Inflammatory macrophage treated with lipopolysaccharide for 4 hours (primary cell): ENCODE measurements at regions not wholly inside any gene's neighbourhood (a gene's known extent, or its start where the extent isn't known, plus 50 kb on each side); places are given as distances from the start of the nearest gene placed in this dataset.
"Not testable (repeated sequence)": the region's sequence is repeated elsewhere in the genome, so short reads cannot be mapped to it uniquely, and the experiment has no call there.

Experiments
- DNase-seq: peaks from one replicate; pipeline ENCODE4 v3.0.0-alpha.2; 2020

DNA sequence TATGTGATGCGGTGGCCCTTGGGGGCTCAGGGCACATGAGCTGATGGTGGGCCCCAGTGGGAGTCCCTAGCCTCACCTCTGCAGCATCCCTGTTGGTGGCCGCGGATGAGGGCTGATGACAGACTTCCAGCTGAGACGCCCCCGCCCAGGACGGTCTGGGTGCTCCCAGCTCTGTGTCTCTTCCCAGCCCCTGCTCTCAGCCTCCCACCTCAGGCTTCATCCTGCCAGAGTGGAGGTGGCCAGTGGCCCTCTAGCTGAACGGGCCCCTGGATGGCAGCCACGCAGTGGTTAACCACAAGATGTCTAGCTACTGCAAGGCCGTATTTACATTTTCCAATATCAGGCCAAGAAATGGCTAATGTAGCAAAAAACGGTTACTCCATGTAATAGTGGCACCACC is 205.3 kb upstream of the LINGO1 start:
- no peak for DNase-seq

GRCh38 chr15:77837649-77838025 is 204.9 kb upstream of the LINGO1 start:
- no peak for DNase-seq

- DNase-seq: no peak
These were observed 204.4 kb upstream of the LINGO1 start for GRCh38 chr15:77836906-77837648.

GRCh38 chr15:77836121-77836692 is 203.5 kb upstream of the LINGO1 start:
- no peak for DNase-seq

DNA sequence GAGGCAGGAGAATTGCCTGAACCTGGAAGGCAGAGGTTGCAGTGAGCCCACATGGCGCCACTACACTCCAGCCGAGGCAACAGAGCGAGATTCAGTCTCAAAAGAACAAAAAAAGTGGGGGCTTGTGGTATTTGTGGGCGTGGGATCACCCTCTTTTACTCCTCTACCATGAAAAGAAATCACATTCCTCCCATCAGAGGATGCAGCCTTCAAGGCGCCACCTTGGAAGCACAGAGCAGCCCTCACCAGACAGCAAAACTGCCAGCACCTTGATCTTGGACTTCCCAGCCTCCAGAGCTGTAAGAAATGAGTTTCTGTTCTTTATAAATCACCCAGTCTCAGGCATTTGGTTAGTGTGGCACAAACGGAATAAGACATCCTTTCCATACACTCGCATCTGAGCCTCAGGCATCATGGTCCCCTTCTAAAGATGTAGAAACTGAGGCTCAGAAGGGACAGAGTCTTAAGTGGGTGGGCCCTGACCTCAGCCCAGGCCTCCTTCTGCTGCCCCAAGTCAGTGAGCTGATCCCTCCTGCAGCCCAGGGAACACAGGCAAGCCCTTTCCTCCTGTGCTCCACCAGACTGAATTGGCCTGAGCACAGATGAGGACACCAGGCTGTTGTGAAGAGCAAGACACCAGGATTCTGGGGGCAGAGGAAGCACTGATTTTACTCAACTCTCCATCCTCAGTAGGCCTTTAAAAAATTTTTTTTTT is 201.7 kb upstream of the LINGO1 start:
- no peak for DNase-seq

GRCh38 chr15:77832874-77833273 is 200.2 kb upstream of the LINGO1 start:
- no peak for DNase-seq

GRCh38 chr15:77831986-77832385 is 199.3 kb upstream of the LINGO1 start:
- no peak for DNase-seq

GRCh38 chr15:77830051-77830468 is 197.3 kb upstream of the LINGO1 start:
- no peak for DNase-seq

GRCh38 chr15:77829331-77829730 is 196.6 kb upstream of the LINGO1 start:
- DNase-seq: not testable (repeated sequence)

DNA sequence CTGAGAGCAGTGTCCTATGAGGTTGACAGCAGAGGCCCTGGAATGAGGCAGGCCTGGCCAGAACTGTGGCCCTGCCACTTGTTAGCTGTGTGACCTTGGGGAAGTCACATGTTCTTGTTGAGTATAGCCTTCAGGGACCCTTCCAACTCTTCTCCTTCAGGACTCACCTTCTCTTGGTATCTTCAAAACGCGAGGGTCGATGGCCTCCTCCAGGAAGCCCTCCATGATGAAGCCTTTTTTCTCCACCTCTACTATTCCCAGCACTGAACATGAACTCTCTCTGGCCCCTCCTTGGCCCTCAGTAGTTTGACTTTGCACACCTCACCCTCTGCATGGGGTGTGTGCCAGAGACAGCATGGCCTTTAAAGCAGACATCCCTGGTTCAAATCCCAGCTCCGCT is 195.1 kb upstream of the LINGO1 start:
- no peak for DNase-seq

GRCh38 chr15:77826006-77826695 is 193.4 kb upstream of the LINGO1 start:
- DNase-seq: no peak

- DNase-seq: no peak
These were observed 192.8 kb upstream of the LINGO1 start for GRCh38 chr15:77825546-77825945.

DNA sequence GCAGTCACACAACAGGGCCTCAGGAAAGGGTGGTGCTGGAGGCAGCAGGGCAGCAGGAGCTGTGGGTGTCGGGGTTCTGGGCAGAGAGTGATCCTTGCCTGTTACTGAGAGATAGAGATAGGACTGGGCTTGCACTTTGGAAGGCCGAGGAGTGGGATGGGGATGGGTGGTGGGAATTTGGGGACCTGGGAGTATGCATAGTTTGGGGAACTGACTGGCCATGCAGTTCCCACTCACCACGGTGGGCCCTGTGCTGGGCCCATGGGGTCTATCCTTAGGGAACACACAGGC is 192.5 kb upstream of the LINGO1 start:
- no peak for DNase-seq

DNA sequence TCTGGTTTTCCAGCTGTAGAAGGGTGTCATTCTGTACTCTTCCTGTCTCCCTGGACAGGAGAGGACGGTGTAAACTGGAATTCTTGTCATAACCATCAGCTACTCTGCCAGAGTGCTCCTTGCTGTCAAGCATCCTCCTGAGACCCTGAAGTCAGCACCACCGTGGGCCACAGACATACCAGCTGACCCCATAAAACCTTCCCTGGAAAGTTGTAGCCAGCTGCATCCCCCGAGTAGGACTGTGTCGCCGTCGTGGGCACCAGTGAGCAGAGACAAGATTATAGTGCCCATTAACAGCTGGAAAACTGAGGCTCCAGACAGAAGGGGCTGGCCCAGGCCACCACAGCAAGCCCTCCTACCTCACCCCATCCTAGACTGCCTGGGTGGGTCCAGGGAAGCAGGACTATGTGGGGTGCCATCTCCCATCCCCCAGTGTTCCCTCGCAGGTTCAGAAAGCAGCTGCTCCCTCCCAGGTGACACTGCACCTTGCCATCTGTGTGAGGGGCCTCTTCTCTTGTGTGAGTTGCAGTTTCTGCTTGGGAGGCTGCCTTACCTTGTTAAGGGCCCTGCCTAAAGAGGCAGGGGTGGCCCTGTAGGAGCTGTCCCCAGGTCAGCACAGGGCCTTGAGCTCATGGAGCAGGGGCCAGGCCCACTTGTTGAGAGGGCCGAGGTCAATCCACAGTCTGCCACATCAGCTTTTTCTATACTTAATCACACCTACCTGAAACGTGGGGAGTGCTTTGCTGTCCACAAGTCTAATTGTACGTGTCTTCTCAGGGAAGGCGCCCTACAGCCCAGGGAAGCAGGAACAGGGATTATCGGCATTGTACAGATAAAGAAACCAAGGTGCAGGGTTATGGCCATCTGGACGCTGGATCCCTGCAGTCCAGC is 191.9 kb upstream of the LINGO1 start:
- no peak for DNase-seq

DNA sequence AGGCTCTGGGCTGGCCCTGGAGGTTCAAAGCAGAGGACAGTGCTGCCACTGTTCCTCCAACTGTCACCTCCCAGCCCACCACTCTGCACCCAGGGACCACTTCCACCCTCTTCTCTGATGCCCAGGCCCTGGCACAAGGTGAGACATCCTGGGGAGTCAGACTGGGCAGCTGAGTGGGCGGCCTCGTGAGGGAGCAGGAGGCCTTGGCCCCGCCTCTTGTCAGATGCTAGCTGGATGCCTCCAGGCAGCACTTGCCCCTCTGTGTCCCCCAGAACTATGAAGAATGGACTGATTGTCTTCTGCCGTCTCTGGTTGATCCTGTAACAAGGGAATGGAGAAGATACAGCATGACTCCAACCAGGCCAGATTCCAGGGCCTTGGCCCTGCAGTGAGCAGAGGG is 191.0 kb upstream of the LINGO1 start:
- DNase-seq: no peak

- no peak for DNase-seq
These were observed 190.0 kb upstream of the LINGO1 start for GRCh38 chr15:77822631-77823230.

DNA sequence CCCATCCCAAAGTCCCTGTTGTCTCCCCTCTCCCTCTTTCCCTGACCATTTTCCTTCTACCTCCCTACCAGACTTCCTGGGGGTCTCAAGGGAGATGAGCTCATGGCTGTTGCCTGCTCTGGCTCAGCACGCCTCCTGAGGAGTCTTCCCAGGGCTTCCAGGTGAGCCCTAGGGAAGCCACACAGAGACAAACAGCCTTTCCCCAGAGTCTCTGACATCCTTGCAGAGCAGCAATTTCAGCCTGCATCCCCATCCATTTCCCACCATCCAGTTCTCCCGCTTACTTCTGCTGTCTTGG is 189.2 kb upstream of the LINGO1 start:
- no peak for DNase-seq

DNA sequence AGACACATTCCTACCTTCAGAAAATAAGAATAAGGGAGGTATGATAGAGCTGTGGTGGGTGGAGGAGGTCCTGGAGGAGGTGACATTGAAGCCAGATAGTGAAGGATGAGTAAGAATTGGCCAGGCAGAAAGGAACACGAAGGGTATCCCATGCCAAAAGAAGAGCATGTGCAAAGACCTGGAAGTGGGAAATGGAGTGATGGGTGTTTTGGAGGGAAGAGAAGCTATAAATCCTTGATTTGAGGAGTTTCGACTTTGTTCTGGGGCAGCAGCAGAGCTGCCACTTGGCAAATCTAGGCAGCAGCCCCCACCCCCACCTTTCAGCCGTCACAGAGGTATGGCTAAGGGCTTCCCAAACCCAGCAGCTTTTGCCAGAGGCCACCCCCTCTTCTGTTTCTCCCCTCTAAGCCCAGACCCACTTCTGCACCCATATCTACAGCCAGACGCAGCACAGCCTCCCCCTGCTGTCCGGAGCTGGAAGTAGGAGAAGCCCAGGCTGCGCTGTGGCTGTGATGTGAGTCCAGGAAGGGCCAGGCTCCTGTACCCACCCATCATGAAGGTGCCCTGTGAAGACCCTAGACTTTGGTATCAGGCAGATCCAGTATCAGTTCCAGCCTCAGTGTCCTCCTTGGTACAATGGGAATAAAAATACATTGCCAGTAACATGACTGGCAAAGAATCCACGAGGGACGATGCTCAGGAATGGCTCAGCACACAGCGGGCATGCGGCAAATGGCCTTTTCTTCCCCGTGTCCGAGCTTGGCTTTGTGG is 188.7 kb upstream of the LINGO1 start:
- peak; percentile 42 for DNase-seq

GRCh38 chr15:77819851-77820728 is 187.4 kb upstream of the LINGO1 start:
- no peak for DNase-seq

GRCh38 chr15:77819048-77819850 is 186.5 kb upstream of the LINGO1 start:
- DNase-seq: no peak
